NCI-H1092 (cell line): ENCODE measurements at regions not wholly inside any gene's neighbourhood (a gene's known extent, or its start where the extent isn't known, plus 50 kb on each side); places are given as distances from the start of the nearest gene placed in this dataset.

Experiments used
- DNase-seq: peaks from one replicate; lab custom pipeline; 2025; lab: John Stamatoyannopoulos, UW

- no peak for DNase-seq
Measured at GRCh38 chr15:27702581-27702980, 396.5 kb downstream of the OCA2 start.

DNA sequence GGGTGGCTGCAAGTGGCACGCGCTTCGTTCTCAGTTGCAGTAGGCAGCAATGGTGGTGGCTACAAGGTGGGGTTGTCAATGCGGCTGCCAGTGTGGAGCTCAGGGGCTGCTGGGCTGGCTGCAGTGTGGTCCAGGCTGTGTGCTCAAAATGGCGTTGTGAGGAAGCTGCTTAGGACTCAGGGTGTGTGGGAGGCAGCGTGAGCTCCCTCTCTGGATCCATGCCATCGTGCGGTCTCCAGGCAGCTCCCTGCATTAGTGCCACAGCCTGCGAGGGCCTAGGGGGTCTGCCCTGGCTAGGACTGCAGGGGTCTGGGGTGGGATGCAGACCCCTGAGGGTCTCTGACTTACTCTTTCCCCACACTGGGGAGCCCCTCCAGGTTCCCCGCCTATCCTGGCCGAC lies 397.2 kb downstream of the OCA2 start:
- no peak for DNase-seq

DNA sequence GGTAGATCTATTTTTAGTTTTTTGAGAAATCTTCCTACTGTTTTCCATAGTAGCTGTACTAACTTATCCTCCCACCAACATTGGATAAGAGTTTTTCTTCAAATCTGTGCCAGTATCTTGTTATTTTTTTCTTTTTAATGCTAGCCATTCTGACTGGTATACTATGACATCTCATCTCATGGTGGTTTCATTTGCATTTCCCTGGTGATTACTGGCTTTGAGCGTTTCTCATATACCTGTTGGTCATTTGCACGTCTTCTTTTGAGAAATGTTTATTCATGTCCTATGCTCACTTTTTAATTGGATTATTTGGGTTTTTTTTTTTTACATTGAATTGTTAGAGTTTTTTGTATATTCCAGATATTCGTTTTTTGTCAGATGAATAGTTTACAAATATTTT lies 398.1 kb downstream of the OCA2 start:
- DNase-seq, result no peak

- DNase-seq, result no peak
Measured at GRCh38 chr15:27699699-27700098, 399.4 kb downstream of the OCA2 start.

DNA sequence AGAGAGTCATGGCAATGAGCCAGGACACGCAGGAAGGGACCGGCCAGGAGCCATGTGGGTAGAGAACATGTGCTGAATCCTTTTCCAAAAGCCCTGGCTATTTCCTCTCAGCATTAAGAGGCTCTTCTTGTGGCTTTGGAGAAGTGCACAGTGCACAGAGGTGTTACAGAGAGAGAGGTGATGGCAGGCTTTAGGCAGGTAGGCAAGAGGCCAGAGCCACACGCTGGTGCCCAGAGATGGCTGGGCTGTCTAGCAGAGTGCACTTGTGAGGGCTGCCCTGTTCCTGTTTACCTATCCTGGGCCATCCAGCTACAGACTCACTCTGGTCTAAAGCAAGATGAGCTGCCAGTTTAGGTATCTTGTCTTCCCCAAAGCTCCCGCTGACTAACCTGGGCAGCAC lies 402.6 kb downstream of the OCA2 start:
- no peak for DNase-seq

- no peak for DNase-seq
Measured at GRCh38 chr15:27695726-27696125, 403.4 kb downstream of the OCA2 start.

GRCh38 chr15:27694506-27695087 lies 404.5 kb downstream of the OCA2 start:
- no peak for DNase-seq

DNA sequence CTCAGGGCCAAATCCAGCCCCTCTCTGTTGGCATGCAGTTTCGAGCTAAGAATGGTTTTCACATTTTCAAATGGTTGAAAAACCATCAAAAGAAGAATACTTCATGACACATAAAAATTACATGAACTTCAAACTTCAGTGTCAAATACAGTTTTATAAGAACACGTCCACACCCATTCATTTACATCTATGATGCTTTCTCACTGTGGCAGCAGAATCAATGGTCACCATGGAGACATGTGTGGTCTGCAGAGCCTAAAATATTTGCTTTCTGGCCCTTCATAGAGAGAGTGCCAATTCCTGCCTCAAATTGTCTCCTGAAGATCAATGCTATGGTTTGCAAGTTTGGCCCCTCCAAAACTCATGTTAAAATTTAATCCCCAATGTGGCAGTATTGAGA lies 405.8 kb downstream of the OCA2 start:
- DNase-seq, result no peak

DNA sequence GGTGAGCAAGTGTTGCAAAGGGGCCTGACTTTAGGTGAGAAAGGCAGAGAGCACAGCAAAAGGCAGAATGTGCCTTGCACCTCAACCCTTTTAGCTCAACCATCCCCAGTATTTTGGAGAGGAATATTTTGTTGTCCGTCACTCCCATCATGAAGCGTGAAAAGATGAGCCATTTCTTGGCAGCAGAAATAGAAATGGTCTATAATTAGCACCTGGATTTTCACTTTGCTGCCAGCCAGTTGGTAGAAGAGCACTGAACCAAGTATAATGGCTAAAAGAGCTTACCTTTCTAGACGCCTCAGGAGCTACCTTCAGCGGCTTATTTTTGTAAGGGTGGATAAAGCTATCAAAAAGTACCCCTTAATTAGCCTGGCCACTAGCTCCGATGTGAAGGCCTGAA lies 406.7 kb downstream of the OCA2 start:
- DNase-seq, result no peak

DNA sequence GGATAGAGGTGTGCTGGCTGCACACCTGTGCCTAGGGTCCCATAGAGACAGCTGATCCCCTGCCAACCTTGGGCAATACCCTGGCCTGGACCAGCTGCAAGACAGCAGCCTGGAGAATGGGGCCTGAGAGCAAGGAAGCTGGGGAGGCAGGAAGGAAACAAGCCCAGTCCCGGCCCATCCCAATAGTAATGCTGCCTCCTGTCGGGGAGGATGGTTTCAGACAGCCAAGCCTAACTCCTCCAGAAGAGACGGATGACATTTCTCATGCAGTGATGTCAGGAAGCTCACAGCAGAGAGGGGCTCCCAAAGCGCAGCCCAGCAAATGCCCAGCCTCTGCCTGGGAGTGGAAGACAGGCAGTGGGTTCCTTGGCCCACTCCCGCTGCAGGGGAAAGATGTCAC lies 408.8 kb downstream of the OCA2 start:
- no peak for DNase-seq

- DNase-seq, result no peak
Measured at GRCh38 chr15:27686971-27687370, 412.1 kb downstream of the OCA2 start.

GRCh38 chr15:27686369-27686768 lies 412.7 kb downstream of the OCA2 start:
- DNase-seq, result no peak

DNA sequence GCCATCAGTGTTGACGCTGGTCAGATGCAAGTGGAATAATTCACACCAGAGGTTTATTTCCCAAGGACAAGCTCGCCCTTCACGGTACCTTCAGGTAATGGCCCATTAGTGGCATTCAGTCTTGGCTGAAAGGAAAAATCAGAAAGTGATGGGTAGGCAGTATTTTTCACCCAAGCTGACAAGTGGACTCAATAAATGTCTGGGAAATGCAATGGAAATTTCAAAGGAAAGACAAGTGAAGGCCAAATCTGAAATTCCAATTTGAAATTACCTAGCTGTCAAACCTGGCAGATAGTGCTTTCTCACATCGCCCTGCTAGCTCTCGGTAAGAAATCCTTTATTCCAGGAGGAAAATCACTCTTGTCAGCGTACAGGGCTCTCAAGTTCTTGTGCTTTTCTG lies 413.5 kb downstream of the OCA2 start:
- DNase-seq, result no peak

- DNase-seq, result no peak
Measured at GRCh38 chr15:27683121-27683520, 416.0 kb downstream of the OCA2 start.

- DNase-seq, result peak; percentile 22
Measured at GRCh38 chr15:27681038-27681437, 418.1 kb downstream of the OCA2 start.

DNA sequence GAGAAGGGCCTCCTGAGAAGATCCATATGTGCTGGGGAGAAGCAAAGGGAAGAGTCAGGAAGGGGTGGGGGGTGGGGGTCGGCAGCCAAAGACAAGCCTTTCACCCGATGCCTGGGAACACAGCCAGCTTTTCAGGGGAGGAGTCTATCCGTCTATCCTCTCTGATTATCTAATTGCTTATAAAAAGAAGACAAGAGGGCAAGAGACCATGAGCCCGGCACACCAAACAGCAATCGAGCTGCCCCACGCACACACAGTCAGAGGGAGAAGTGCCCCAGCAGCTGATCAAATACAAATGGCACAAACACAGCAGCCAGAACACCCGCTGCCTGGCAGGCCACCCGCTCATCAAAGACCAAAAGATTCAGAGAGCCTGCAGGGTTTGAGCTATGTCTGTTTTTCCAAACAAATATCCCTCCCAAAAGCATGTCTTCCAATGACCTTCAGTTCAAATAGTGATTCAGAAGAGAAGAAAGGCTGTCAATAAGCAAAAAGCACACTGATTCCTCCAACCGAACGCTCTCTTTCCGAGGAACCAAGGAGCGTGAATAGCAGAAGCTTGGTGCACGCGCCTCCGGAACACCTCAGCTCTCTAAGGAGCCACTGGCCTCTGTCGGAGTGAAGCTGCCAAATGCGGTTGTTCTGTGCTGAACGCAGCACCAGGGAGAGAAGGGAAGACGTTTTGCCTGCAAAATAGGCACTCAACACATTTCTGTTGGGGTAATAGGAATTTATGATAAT lies 419.2 kb downstream of the OCA2 start:
- DNase-seq, result peak; percentile 95

DNA sequence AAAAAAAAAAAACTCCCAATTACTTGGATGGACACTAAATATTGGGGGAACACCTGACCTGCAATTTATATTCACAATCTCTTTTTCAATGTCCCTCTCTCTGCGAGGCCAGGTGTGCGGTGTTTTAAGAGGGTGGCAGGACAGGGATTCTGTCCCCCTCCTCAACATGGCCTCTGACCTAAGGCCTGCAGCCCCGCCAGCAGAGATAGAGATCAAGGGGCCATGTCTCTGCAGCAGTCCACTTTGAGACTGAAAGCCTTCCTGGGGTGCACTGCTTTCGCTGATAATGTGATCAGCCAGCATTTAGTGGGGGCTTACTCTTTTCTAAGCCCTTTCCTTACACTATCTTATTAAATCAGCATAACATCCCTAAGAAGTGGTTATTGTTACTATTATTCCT lies 419.9 kb downstream of the OCA2 start:
- DNase-seq, result no peak

DNA sequence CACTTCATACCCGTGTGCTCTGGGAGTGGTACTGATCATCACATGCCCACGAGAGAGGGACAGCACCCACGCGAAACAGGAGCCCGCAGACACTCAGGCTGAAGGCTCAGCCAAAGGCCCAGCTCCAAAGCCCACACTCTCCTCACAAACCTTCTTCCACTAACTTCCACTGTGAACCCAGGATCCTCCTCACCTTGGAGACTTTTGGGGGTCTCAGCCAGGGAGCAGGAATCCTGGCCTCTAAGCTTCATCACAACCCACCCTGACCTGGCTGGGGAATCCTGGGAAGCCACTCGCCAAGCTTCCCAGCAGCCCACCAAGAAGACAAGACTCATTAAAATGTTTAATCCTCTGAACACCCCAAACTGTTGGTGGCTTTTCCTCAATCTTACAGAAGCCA lies 421.2 kb downstream of the OCA2 start:
- no peak for DNase-seq

DNA sequence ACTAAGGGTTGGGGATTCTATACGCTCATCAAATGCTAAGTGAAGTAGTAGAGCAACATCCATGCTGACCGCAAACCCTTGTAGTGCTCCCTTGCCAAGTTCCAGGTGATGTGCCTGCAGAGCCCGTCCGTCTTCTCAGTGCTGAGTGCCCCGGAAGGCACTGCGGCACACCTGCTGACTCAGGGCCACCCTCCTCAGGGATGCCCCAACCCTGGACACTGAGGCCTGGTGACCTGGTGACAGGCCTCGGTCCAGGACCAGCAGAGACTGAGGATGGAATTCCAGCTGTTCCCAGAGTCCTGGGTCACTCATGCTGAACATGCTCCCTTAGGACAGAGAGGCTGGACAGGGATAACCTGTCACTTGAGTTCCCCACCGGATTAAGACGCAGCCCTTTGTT lies 422.5 kb downstream of the OCA2 start:
- DNase-seq, result no peak

- no peak for DNase-seq
Measured at GRCh38 chr15:27675571-27675970, 423.5 kb downstream of the OCA2 start.

DNA sequence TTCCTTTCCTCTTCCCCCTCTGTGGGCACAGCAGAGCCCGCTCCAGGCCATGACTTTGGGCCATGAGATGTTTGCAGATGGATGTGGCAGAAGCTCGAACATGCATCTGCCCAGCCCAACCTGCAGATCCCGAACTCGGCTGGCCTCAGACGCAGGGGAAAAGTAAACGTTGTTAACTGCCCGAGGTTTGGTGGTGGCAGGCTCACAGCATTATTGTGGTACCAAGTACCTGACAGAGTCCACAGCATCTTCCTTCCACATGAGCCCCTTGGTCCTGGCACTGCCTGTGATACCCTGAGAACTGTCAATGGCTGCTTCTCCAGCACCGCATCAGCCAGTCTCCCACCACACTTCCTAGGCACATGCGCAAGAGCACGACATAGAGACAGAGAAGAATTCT lies 424.3 kb downstream of the OCA2 start:
- DNase-seq, result no peak

DNA sequence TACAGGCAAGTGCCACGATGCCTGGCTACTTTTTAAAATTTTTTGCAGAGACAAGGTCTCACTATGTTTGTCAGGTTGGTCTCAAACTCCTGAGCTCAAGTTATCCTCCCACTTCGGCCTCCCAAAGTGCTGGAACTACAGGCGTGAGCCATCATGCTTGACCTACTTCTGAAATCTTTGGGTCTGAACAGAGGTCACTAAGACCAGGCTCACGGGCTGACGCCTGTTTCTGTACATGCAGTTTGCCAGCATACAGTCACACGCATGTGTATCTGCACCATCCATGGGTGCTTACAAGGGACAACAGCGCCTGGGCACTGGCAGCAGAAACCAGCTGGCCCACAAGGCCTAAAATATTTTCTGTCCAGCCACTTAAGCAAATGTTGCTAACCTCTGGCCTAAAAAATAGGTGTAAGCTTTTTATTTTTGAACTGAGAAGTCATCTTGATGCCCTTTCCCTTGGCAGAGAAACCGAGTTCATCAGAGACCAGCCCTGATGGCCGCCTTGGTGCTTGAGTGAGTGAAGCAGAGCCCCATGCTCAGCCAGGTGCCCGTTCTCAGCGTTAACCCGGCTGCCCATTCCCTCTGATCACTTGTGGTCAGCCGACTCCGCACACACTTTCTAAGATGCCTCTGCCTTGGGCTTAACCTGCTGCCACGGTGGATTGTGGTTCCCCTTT lies 425.2 kb downstream of the OCA2 start:
- no peak for DNase-seq

GRCh38 chr15:27672537-27672936 lies 426.6 kb downstream of the OCA2 start:
- DNase-seq, result no peak
